MCF 10A (cell line): ENCODE measurements at regions not wholly inside any gene's neighbourhood (a gene's known extent, or its start where the extent isn't known, plus 50 kb on each side); places are given as distances from the start of the nearest gene placed in this dataset.
"Not testable (repeated sequence)": the region's sequence is repeated elsewhere in the genome, so short reads cannot be mapped to it uniquely, and the experiment has no call there.

Experiments used
- BruUV-seq: library from RNA; stranded (reverse); fragments of 400-500 nt; replicated peaks from 2 replicates; lab custom pipeline; 2021; lab: Mats Ljungman, UMichigan
- CTCF ChIA-PET: fragments of 300-600 bp; sonication (Branson Sonifier 250); formaldehyde crosslinking; extraction: SDS; loops from one replicate; lab custom pipeline; 2021; ENCODE audit warnings: antibody characterized with exemption, inconsistent platforms; lab: Yijun Ruan, JAX
- POLR2A ChIA-PET: fragments of 300-600, 350-650 bp; sonication (Branson Sonifier 250); formaldehyde crosslinking; extraction: SDS; loops from one replicate; lab custom pipeline; 2020; ENCODE audit warnings: antibody characterized with exemption, inconsistent platforms; lab: Yijun Ruan, JAX
- DNase-seq: peaks from one replicate; pipeline ENCODE4 v3.0.0-alpha.2; 2018; ENCODE audit not compliant: unreplicated experiment
- H3K27ac Mint-ChIP-seq: one replicate; pipeline ENCODE4 v1.8.0; 2022; ENCODE audit warnings: mild to moderate bottlenecking, low read depth, mixed read lengths; ENCODE audit not compliant: unreplicated experiment
- H3K27me3 Mint-ChIP-seq: one replicate; pipeline ENCODE4 v1.8.0; 2022; ENCODE audit warnings: mixed read lengths; ENCODE audit not compliant: insufficient read depth, unreplicated experiment
- H3K36me3 Mint-ChIP-seq: one replicate; pipeline ENCODE4 v1.8.0; 2022; ENCODE audit warnings: mild to moderate bottlenecking, moderate library complexity, mixed read lengths; ENCODE audit not compliant: insufficient read depth, unreplicated experiment
- H3K4me1 Mint-ChIP-seq: one replicate; pipeline ENCODE4 v1.8.0; 2022; ENCODE audit warnings: mixed read lengths; ENCODE audit not compliant: insufficient read depth, unreplicated experiment
- H3K4me3 Mint-ChIP-seq: one replicate; pipeline ENCODE4 v1.8.0; 2022; ENCODE audit warnings: mild to moderate bottlenecking, moderate library complexity, mixed read lengths; ENCODE audit not compliant: unreplicated experiment
- H3K9me3 Mint-ChIP-seq: one replicate; pipeline ENCODE4 v1.8.0; 2022; ENCODE audit warnings: mixed read lengths; ENCODE audit not compliant: unreplicated experiment
- intact Hi-C: fragments of 100-400 bp; cut with micrococcal nuclease; formaldehyde crosslinking; loops from 2 replicates; pipeline ENCODE4 v1.14.1; 2022
- TF ChIP-seq, protein P1 (sequence below): fragments of 200-600 bp; IDR thresholded peaks from one replicate; pipeline ENCODE4 v1.8.0; 2022; ENCODE audit warnings: antibody characterized with exemption, mild to moderate bottlenecking; ENCODE audit not compliant: unreplicated experiment

DNA sequence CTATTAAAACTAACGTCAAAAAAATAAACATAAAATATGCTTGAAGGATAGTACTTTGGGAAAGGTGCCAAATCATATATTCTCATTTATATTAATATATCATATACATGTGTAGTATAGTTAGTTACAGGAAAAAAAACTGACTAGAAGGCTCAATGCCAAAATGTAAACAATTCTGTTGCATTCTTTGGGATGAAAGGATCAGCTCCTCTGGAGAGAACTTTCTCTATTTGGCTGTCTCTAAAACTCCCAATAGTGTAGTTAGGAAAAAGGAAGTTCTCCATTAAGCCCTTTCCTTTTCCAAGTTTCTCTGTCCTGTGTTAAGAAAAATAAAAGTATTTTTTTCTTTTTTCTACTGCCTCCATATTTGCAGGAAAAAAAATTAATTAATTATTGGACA, 86.5 kb upstream of the BTN3A2 start:
- TF ChIP-seq, protein P1, sequence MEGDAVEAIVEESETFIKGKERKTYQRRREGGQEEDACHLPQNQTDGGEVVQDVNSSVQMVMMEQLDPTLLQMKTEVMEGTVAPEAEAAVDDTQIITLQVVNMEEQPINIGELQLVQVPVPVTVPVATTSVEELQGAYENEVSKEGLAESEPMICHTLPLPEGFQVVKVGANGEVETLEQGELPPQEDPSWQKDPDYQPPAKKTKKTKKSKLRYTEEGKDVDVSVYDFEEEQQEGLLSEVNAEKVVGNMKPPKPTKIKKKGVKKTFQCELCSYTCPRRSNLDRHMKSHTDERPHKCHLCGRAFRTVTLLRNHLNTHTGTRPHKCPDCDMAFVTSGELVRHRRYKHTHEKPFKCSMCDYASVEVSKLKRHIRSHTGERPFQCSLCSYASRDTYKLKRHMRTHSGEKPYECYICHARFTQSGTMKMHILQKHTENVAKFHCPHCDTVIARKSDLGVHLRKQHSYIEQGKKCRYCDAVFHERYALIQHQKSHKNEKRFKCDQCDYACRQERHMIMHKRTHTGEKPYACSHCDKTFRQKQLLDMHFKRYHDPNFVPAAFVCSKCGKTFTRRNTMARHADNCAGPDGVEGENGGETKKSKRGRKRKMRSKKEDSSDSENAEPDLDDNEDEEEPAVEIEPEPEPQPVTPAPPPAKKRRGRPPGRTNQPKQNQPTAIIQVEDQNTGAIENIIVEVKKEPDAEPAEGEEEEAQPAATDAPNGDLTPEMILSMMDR: no peak
- Mint-ChIP-seq H3K9me3 (no peaks in the 10 kb centered on the region), H3K27me3 (no peaks in the 10 kb centered on the region), H3K27ac (no peak overlapping the region), H3K4me1 (peaks cover 10% of the 10 kb centered on the region), H3K36me3 (no peaks in the 10 kb centered on the region), H3K4me3 (no peak overlapping the region)
- ChIA-PET POLR2A (interaction anchor here (0.9 to 1.3 kb wide), 3 partner anchors 8 to 55 kb away, joined by 3 to 4 read pairs (median 3); a partner anchor contains a TSS), CTCF (interaction anchor here (0.6 to 1.2 kb wide), 4 partner anchors 21 to 1510 kb away, joined by 3 to 4 read pairs (median 4); no protein-coding TSS in a partner anchor)
- BruUV-seq: no TSS peak
- no peak for DNase-seq
- intact Hi-C loops: no loop called here

DNA sequence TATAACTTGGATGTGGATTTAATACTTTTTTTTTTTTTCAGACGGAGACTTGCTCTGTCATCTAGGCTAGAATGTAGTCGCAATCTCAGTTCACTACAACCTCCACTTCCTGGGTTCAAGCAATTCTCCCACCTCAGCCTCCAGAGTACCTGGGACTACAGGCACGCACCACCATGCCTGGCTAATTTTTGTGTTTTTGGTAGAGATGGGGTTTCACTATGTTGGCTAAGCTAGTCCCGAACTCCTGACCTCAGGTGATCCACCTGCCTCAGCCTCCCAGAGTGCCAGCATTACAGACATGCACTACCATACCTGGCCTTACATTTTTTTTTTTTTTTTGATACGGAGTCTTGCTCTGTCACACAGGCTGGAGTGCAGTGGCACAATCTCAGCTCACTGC, 85.6 kb upstream of the BTN3A2 start:
- H3K27ac Mint-ChIP-seq, CTCF ChIA-PET, POLR2A ChIA-PET, H3K36me3 Mint-ChIP-seq, intact Hi-C loops, H3K9me3 Mint-ChIP-seq, H3K4me3 Mint-ChIP-seq, BruUV-seq, DNase-seq, H3K27me3 Mint-ChIP-seq: not testable (repeated sequence)
- H3K4me1 Mint-ChIP-seq: peaks cover 10% of the 10 kb centered on the region

DNA sequence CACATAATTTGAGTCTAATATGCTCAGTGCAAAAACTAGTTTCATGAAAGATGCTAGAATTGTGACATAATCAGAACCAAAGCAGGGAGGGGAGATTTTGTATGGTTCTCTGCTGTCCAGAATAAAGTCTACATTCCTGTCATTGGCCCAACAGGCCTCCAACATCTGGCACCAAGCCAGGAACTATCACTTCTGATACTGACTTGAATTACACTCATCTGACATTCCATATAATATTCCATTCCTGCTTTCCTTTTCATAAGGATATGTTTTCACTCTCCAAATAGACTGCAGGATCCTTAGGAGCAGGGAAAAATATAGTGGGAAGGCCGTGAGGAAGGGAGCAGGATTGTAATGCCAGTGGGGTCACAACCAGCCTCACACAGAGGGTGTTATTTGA, 84.6 kb upstream of the BTN3A2 start:
- Mint-ChIP-seq H3K4me1 (peaks cover 10% of the 10 kb centered on the region), H3K4me3 (no peak overlapping the region), H3K36me3 (peaks cover 7% of the 10 kb centered on the region), H3K27me3 (no peaks in the 10 kb centered on the region), H3K27ac (no peak overlapping the region), H3K9me3 (no peaks in the 10 kb centered on the region)
- ChIA-PET POLR2A (interaction anchor here (1.4 to 6.6 kb wide), 3 partner anchors 8 to 76 kb away, joined by 4 to 353 read pairs (median 65); a partner anchor contains a TSS), CTCF (no interaction called here)
- no TSS peak for BruUV-seq
- DNase-seq: peak; percentile 19
- TF ChIP-seq, protein P1: no peak
- intact Hi-C loops: no loop called here

DNA sequence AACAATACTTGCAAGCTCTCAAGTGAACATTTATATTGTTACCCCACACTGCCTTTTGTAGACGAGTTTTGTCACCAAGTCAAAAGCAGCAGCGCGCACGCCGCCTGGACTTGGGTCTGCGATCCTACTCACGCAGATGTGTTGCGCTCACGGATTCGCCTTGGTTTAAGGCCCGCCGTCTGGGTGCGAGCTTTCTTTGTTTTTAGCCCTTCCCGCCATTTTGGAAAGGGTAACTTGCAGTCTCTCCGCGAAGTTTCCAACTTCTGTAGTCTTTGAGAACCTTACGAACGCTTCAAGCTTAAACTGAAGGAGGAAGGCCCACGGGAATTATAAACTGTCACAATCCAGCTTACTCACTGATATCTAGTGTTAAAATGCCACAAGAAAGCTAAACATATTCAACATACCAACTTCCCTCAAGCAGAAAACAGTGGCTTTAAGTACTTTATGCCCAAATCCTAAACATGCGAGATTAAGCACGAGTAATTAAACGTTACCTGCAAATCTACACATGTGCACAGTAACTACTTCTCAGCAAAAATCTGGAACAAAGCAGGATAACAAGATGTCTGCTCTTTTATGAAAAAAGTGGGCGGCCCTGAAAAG, 80.4 kb upstream of the BTN3A2 start:
- no peaks in the 10 kb centered on the region for H3K9me3 Mint-ChIP-seq
- H3K27me3 Mint-ChIP-seq: no peaks in the 10 kb centered on the region
- CTCF ChIA-PET: interaction anchor here (1.0 to 1.2 kb wide), 3 partner anchors 11 to 14 kb away, joined by 3 to 4 read pairs (median 4); a partner anchor contains a TSS
- BruUV-seq: no TSS peak
- peak overlapping the region; percentile 91 for H3K4me3 Mint-ChIP-seq
- peaks cover 19% of the 10 kb centered on the region for H3K36me3 Mint-ChIP-seq
- peak overlapping the region; percentile 92 for H3K27ac Mint-ChIP-seq
- peaks cover 10% of the 10 kb centered on the region for H3K4me1 Mint-ChIP-seq
- intact Hi-C loops: loop anchor here (1.0 to 5.0 kb wide), 6 partner anchors 12 to 848 kb away; a partner anchor contains a TSS
- POLR2A ChIA-PET: interaction anchor here (0.5 to 6.6 kb wide), 63 partner anchors 11 to 1794 kb away, joined by 3 to 353 read pairs (median 5); partner anchors contain the start of gene HMGN4
- DNase-seq: peak; percentile 44
- TF ChIP-seq, protein P1: no peak
